HG03571 (cell line): ENCODE measurements at regions not wholly inside any gene's neighbourhood (a gene's known extent, or its start where the extent isn't known, plus 50 kb on each side); places are given as distances from the start of the nearest gene placed in this dataset.

Experiments used
- ATAC-seq: cut with Tn5 transposase; IDR thresholded peaks from one replicate; pipeline ENCODE4 v1.9.1; 2021; ENCODE audit not compliant: unreplicated experiment

- no peak for ATAC-seq
Observed at GRCh38 chr7:115153176-115153575, 231.3 kb downstream of the MDFIC start.

- ATAC-seq: no peak
Observed at GRCh38 chr7:115146148-115146547, 224.3 kb downstream of the MDFIC start.

DNA sequence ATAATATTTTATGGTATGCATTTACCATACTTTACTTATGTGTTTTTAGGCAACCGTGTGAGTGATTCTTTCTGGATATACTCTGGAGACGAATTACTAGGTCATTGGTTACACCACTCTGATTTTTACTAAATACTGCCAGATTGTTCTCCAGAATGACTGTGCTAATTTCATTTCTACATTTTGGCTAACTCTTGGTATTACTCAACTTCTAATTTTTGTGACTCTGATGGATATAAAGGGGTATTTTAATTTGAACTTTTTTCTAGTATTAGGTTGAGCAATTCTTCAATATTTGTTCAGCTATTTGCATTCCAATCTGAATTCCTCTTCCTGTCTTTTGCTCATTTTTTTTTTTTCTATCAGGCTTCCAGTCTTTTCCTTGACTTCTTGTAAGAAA lies 223.6 kb downstream of the MDFIC start:
- ATAC-seq: no peak

- no peak for ATAC-seq
Observed at GRCh38 chr7:115137816-115138215, 215.9 kb downstream of the MDFIC start.

DNA sequence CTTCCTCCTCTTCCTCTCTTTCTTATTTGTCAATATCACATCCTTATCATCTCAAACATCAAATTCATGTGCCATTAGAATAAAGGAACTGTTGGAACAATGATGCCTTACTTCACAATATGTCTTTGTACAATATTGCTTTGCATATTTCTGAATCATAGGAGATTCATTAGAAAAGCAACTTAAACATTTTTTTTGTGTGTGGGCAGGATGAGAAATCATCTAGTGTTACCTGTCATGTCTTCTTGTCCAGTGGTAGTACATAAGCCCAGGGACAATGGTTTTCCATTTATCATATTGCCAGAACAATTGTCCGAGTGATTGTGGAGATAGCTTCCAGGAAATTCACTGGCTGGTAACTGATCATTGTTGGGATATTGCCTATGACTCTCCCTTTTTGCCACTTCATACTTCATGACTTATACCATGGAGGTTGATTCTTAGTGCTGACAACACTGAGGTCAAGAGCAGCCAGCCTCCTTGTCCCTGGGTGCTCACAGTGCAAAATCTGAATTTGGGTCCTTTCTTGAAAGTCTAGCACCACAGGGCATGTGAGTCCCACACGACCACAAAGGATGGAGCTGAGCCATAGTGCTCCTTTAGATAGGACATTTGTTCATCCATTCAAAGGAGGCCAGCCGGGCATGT lies 215.0 kb downstream of the MDFIC start:
- no peak for ATAC-seq

DNA sequence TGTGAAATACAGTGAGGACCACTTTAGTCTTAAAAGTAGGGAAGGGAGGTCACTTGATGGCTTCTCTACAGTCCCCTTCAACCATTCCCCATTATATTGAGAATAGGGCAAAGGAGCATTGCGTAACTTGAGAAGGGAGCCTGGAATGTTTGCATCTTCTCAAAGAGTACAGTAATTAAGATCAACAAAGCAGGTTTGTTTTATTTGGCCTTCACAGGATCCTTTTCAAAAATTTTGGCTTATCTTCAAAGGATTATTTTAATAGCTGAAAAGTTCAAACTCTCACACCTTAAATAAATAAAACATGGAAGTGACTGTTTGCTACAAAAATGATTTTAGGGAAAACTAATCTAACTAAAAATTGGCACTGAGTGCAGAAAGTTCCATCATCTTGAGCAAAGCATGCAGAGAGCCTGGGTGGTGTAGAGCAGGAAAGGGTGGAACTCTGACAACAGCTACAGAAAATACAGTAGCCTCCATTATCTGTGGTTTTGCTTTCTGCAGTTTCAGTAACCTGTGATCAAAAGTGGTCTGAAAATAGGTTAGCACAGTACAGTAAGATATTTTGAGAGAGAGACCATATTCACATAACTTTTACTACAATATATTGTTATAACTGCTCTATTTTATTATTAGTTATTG lies 214.0 kb downstream of the MDFIC start:
- ATAC-seq: no peak

- ATAC-seq: no peak
Observed at GRCh38 chr7:115135146-115135545, 213.3 kb downstream of the MDFIC start.

DNA sequence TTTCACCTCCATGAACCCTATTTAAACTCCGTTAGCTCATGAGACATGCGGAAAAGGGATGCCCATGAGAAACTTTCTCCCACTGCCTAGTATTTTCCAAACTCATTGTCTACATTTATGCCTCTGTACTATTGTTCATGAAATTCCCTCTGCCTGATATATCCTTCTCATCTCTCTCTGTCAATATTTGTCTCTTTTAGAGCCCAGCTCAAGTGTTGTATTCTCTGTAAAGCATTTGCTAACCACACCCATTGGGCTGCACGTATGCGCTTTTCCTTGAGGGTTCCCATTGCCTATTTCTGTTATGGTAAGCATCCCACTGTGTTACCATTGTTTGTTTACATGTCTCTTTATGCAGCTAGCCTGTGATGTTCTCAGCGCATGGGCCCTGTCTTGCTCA lies 211.4 kb downstream of the MDFIC start:
- no peak for ATAC-seq

DNA sequence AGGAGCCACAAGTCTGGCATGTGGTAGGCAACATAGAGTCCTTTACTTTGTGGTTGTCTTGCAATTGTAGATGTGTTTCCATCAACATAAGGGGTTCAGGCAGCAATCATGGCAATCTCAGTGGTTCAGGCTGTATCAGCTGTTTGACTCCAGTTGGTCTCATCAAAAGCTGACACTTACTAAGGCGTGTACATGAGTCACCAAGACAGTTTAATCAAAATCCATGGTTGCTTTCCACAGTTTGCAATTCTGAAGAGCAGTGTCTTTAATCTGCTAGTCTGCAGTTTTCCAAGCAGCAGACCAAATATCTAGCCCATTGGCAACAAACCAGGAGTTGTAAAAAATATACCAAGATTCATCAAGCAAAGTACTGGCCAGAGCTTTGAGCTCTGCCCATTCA lies 210.2 kb downstream of the MDFIC start:
- ATAC-seq: no peak

GRCh38 chr7:115128154-115128553 lies 206.3 kb downstream of the MDFIC start:
- no peak for ATAC-seq

- no peak for ATAC-seq
Observed at GRCh38 chr7:115127399-115128021, 205.6 kb downstream of the MDFIC start.

DNA sequence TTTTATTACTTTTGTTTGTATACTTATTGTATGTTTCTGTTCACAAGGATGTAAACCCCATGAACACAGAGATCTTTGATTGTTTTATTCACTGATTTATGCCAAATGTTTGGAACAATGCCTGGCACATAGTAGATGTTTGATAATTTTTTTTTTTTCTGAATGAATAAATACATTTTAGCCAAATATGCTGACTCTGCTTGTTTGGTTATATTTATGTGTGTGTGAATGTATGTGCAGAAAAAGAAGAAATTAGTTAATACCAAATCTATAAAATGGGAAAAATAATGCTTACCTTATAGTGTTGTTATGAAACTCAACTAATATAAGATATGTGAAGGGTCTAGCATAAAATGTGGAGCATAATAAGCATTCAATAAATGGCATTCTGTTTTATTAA lies 203.9 kb downstream of the MDFIC start:
- no peak for ATAC-seq

- ATAC-seq: no peak
Observed at GRCh38 chr7:115125312-115125711, 203.4 kb downstream of the MDFIC start.

GRCh38 chr7:115124409-115124939 lies 202.6 kb downstream of the MDFIC start:
- ATAC-seq: no peak

- ATAC-seq: no peak
Observed at GRCh38 chr7:115123441-115123840, 201.5 kb downstream of the MDFIC start.

DNA sequence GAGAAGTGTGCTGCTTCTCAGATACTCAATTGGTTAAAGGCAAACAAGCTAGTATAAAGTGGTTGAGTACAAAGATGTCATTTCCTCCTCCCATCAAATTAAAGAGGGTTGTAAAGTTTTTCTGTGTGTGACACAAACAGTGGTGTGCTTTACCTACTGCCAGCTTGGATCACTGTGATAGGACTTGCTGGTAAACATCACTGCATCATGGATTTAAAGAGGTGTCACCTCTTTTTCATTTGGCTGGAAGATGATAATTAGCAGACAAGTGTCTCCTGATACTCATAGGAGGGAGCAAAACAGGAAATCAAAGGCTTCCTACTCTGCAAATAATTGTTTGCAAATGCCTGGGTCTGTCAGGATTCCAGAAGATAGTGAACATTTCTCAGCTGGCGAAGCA lies 200.5 kb downstream of the MDFIC start:
- ATAC-seq: no peak

GRCh38 chr7:115117748-115118147 lies 195.9 kb downstream of the MDFIC start:
- no peak for ATAC-seq

- no peak for ATAC-seq
Observed at GRCh38 chr7:115116773-115117715, 195.2 kb downstream of the MDFIC start.

DNA sequence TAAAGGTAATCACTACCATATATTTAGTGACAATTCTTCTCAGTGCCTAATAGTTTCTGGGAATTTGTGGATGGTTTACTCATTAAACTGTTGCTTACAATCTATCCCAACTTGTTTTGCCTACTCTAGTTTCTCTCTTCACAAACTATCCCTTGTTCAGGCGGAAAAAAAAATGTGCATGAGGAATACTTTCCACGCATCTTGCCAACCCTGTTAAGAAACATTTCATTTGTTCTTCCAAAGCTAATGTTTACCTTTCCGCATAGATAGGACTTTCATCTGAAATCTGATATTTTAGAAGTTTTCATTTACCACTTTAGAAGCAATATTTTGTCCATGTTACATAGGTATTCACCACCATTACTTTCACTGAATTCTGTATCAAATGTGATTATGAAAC lies 191.9 kb downstream of the MDFIC start:
- ATAC-seq: no peak

- no peak for ATAC-seq
Observed at GRCh38 chr7:115113131-115113530, 191.2 kb downstream of the MDFIC start.

DNA sequence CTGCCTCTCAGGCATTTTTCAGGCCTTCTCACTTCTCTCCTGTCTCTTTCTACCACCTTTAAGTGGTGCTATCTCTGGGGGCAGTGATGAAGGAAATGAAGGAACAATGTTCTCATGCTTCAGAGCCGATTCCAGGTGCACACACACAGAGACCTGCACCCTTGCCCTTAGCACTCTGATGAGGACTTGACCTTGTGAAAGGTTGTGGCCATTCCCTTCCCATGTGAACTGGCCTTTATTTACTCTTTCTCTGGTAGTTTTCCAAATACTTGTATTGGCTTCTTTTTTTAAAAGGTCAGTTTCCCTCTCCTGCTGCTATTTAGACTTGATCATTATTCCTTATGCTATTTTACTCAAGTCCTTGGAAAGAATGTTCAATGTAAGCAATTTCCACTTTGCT lies 188.6 kb downstream of the MDFIC start:
- ATAC-seq: no peak
